GM19240 (cell line): ENCODE measurements at regions not wholly inside any gene's neighbourhood (a gene's known extent, or its start where the extent isn't known, plus 50 kb on each side); places are given as distances from the start of the nearest gene placed in this dataset.
"Not testable (repeated sequence)": the region's sequence is repeated elsewhere in the genome, so short reads cannot be mapped to it uniquely, and the experiment has no call there.

ENCODE experiments used
- DNase-seq: peaks from one replicate; pipeline ENCODE4 v3.0.0; 2011; ENCODE audit warnings: low spot score; ENCODE audit not compliant: insufficient read length

GRCh38 chr9:759541-759940 is 82.0 kb upstream of the DMRT1 start:
- no peak for DNase-seq

GRCh38 chr9:759983-760736 is 81.3 kb upstream of the DMRT1 start:
- DNase-seq = no peak

- DNase-seq = no peak
Measured at GRCh38 chr9:761176-761792, 80.2 kb upstream of the DMRT1 start.

GRCh38 chr9:761793-762560 is 79.5 kb upstream of the DMRT1 start:
- DNase-seq = no peak

GRCh38 chr9:763692-764091 is 77.8 kb upstream of the DMRT1 start:
- DNase-seq = no peak

GRCh38 chr9:764105-764524 is 77.4 kb upstream of the DMRT1 start:
- DNase-seq = no peak

GRCh38 chr9:764986-765385 is 76.5 kb upstream of the DMRT1 start:
- no peak for DNase-seq

GRCh38 chr9:767061-767561 is 74.4 kb upstream of the DMRT1 start:
- DNase-seq = not testable (repeated sequence)

- DNase-seq = no peak
Measured at GRCh38 chr9:776086-776485, 65.4 kb upstream of the DMRT1 start.

GRCh38 chr9:777978-778377 is 63.5 kb upstream of the DMRT1 start:
- DNase-seq = no peak

- DNase-seq = no peak
Measured at GRCh38 chr9:784202-784601, 57.3 kb upstream of the DMRT1 start.

- DNase-seq = no peak
Measured at GRCh38 chr9:784916-785315, 56.6 kb upstream of the DMRT1 start.

GRCh38 chr9:785997-786396 is 55.5 kb upstream of the DMRT1 start:
- DNase-seq = no peak

GRCh38 chr9:786405-786804 is 55.1 kb upstream of the DMRT1 start:
- no peak for DNase-seq

GRCh38 chr9:788777-789176 is 52.7 kb upstream of the DMRT1 start:
- no peak for DNase-seq
